ENCODE measurements at regions not wholly inside any gene's neighbourhood (a gene's known extent, or its start where the extent isn't known, plus 50 kb on each side); places are given as distances from the start of the nearest gene placed in this dataset.

DNA sequence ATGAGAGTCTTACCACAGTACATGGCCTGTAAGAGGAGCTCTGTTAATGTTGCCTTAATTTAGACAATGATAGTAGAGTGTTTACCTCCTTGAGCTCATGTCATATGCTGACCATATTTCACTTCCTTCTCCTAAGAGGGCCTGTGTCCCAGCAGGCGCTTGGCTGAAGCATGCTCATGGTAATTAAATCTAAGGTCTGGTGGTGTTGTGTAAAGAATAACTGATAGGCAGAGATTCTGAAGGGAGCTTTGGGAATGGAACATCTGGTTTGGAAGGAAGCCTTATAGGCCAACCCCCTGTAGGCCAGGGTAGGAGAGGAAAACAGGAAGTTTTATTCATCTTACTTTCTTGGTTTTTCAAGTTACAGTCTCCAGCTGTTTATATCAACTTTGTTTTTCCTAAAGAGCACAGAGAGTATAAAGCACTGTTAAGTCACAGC, 300.2 kb downstream of the USP46 start:
- TF ChIP-seq, protein P1, sequence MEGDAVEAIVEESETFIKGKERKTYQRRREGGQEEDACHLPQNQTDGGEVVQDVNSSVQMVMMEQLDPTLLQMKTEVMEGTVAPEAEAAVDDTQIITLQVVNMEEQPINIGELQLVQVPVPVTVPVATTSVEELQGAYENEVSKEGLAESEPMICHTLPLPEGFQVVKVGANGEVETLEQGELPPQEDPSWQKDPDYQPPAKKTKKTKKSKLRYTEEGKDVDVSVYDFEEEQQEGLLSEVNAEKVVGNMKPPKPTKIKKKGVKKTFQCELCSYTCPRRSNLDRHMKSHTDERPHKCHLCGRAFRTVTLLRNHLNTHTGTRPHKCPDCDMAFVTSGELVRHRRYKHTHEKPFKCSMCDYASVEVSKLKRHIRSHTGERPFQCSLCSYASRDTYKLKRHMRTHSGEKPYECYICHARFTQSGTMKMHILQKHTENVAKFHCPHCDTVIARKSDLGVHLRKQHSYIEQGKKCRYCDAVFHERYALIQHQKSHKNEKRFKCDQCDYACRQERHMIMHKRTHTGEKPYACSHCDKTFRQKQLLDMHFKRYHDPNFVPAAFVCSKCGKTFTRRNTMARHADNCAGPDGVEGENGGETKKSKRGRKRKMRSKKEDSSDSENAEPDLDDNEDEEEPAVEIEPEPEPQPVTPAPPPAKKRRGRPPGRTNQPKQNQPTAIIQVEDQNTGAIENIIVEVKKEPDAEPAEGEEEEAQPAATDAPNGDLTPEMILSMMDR (IDR thresholded peaks at IDR 0.05; ENCODE audit: unreplicated experiment), result no peak
- Mint-ChIP-seq H3K4me1 (ENCODE audit: low read depth, unreplicated experiment) (no peaks in the 10 kb centered on the region), H3K9me3 (ENCODE audit: low read depth, unreplicated experiment) (no peaks in the 10 kb centered on the region), H3K4me3 (ENCODE audit: low read depth, unreplicated experiment) (no peak overlapping the region), H3K27ac (ENCODE audit: unreplicated experiment) (no peak overlapping the region), H3K36me3 (ENCODE audit: insufficient read depth, unreplicated experiment) (no peaks in the 10 kb centered on the region), H3K27me3 (ENCODE audit: unreplicated experiment) (no peaks in the 10 kb centered on the region)
- no peak for DNase-seq
- BruUV-seq (replicated peaks), result no TSS peak
- intact Hi-C loops (cut with micrococcal nuclease; ENCODE audit: unreplicated experiment), result no loop called here
- CTCF ChIA-PET, result no interaction called here

DNA sequence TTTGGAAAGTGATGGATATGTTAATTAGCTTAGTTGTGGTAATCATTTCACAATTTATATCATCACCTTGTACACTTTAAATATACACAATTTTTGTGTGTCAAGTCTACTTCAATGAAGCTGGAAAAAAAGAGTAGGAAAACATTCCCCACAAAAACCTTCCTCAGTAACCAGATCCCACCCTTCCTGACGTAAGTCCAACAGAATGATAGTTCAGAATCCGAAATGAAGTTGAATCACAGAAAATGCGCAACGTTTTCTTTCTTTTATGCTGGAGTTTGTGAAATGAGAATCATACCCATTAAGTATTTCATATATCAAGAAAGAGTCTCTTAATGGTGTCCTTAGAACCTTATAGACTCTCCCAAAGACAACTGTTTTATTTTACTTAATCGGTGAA, 292.9 kb downstream of the USP46 start:
- Mint-ChIP-seq H3K27me3 (ENCODE audit: unreplicated experiment) (peaks cover 12% of the 10 kb centered on the region), H3K36me3 (ENCODE audit: insufficient read depth, unreplicated experiment) (no peaks in the 10 kb centered on the region), H3K4me3 (ENCODE audit: low read depth, unreplicated experiment) (no peak overlapping the region), H3K27ac (ENCODE audit: unreplicated experiment) (no peak overlapping the region), H3K4me1 (ENCODE audit: low read depth, unreplicated experiment) (no peaks in the 10 kb centered on the region), H3K9me3 (ENCODE audit: low read depth, unreplicated experiment) (no peaks in the 10 kb centered on the region)
- CTCF ChIA-PET, result no interaction called here
- TF ChIP-seq, protein P1 (IDR thresholded peaks at IDR 0.05; ENCODE audit: unreplicated experiment), result no peak
- intact Hi-C loops (cut with micrococcal nuclease; ENCODE audit: unreplicated experiment), result no loop called here
- DNase-seq, result no peak
- BruUV-seq (replicated peaks), result no TSS peak

DNA sequence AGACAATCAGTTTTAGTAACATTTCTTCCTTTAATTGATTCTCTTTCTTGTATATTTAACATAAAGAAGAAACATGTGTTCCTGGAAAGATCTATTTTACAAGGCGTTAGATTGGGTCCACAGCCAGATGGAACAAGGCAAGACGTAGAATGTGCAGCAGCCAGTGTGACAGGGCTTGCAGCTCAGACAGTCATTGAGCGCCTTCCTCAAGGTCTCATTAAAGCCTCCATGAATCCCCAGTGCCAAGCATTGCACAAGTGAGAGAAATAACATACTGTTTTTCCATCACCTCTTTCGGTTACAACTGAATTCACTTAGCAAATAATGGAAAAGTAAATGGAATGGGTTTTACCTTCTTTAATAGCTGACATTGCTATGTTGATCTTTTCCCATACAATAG, 292.5 kb downstream of the USP46 start:
- H3K4me3 Mint-ChIP-seq (ENCODE audit: low read depth, unreplicated experiment), result no peak overlapping the region
- intact Hi-C loops (cut with micrococcal nuclease; ENCODE audit: unreplicated experiment), result no loop called here
- BruUV-seq (replicated peaks), result no TSS peak
- peaks cover 12% of the 10 kb centered on the region for H3K27me3 Mint-ChIP-seq (ENCODE audit: unreplicated experiment)
- CTCF ChIA-PET, result no interaction called here
- no peaks in the 10 kb centered on the region for H3K36me3 Mint-ChIP-seq (ENCODE audit: insufficient read depth, unreplicated experiment)
- no peaks in the 10 kb centered on the region for H3K4me1 Mint-ChIP-seq (ENCODE audit: low read depth, unreplicated experiment)
- H3K9me3 Mint-ChIP-seq (ENCODE audit: low read depth, unreplicated experiment), result no peaks in the 10 kb centered on the region
- TF ChIP-seq, protein P1 (IDR thresholded peaks at IDR 0.05; ENCODE audit: unreplicated experiment), result no peak
- DNase-seq, result no peak
- H3K27ac Mint-ChIP-seq (ENCODE audit: unreplicated experiment), result no peak overlapping the region

DNA sequence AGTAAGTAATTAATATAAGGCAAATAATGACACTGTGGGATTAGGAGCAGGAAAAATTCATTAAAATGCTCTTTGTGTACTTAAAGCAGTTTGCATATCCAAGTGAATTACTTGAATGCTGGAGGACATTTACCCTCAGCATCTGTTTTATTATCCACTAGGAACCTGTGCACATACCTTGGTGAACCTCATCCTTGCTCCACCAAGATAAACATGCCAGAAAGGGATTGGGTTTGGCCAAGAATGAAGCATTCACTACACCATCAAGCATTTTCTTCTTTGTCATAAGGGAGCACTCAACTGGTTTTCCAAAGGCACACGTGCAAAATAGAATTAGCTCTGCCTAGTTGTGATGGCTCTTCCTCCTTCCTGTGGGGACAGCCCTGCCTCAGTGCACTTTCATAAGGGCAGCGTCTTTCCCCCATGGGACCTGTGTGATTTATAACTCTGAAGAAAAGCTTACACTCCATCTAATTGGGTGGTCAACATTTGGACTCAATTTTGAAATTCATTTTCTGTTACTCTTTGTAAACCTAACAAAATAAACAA, 291.7 kb downstream of the USP46 start:
- no peaks in the 10 kb centered on the region for H3K4me1 Mint-ChIP-seq (ENCODE audit: low read depth, unreplicated experiment)
- TF ChIP-seq, protein P1 (IDR thresholded peaks at IDR 0.05; ENCODE audit: unreplicated experiment), result no peak
- CTCF ChIA-PET, result no interaction called here
- DNase-seq, result no peak
- intact Hi-C loops (cut with micrococcal nuclease; ENCODE audit: unreplicated experiment), result no loop called here
- BruUV-seq (replicated peaks), result no TSS peak
- no peak overlapping the region for H3K27ac Mint-ChIP-seq (ENCODE audit: unreplicated experiment)
- peaks cover 12% of the 10 kb centered on the region for H3K27me3 Mint-ChIP-seq (ENCODE audit: unreplicated experiment)
- H3K4me3 Mint-ChIP-seq (ENCODE audit: low read depth, unreplicated experiment), result no peak overlapping the region
- no peaks in the 10 kb centered on the region for H3K9me3 Mint-ChIP-seq (ENCODE audit: low read depth, unreplicated experiment)
- no peaks in the 10 kb centered on the region for H3K36me3 Mint-ChIP-seq (ENCODE audit: insufficient read depth, unreplicated experiment)
